ENCODE measurements at regions not wholly inside any gene's neighbourhood (a gene's known extent, or its start where the extent isn't known, plus 50 kb on each side); places are given as distances from the start of the nearest gene placed in this dataset.

GRCh38 chr6:144952456-144953240 is 667.5 kb downstream of the UTRN start:
- TF ChIP-seq LEF1 (IDR thresholded peaks at IDR 0.05; ENCODE audit: borderline replicate concordance) = no peak
- TF ChIP-seq SP1 (IDR thresholded peaks at IDR 0.05) = no peak
- TF ChIP-seq ELF4 (IDR thresholded peaks at IDR 0.05) = no peak
- TF ChIP-seq NFRKB (IDR thresholded peaks at IDR 0.05) = no peak
- TF ChIP-seq FOXK2 (IDR thresholded peaks at IDR 0.05) = no peak
